NCI-H2081 (cell line): ENCODE measurements at regions not wholly inside any gene's neighbourhood (a gene's known extent, or its start where the extent isn't known, plus 50 kb on each side); places are given as distances from the start of the nearest gene placed in this dataset.
"Not testable (repeated sequence)": the region's sequence is repeated elsewhere in the genome, so short reads cannot be mapped to it uniquely, and the experiment has no call there.

Experiments
- DNase-seq, 2 experiments: peaks; one replicate each; lab custom pipeline; 2025; lab: John Stamatoyannopoulos, UW

DNA sequence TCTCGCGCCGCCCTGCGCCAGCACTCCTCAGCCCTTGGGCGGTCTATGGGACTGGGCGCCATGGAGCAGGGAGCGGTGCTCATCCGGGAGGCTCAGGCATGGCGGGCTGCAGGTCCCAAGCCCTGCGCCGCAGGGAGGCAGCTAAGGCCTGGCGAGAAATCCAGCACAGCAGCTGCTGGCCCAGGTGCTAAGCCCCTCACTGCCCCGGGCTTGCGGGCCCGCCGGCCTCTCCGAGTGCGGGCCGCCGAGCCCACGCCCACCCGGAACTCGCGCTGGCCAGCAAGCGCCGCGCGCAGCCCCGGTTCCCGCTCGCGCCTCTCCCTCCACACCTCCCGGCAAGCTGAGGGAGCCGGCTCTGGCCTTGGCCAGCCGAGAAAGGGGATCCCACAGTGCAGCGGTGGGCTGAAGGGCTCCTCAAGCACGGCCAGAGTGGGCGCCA lies 1517.2 kb downstream of the GRIK2 start:
- DNase-seq: not testable (repeated sequence)

DNA sequence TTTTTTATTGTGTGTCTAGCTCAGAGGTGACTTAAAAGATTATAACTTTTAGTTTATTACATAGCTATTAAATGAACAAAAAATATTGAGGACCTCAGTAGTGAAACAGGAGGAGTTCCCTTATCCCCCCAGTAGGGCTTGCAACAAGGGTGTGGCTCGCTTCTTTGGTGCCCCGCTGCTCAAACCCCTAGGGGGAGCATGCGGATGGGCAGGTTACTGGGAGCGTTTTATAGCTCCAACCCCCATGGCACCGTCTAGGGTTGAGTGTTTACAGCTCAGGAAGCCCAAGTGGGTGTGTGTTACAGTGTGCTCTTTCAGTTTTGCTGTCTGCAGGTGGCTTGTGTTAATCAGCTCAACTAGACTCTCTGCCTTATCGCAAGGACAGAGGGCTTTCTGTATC lies 1513.7 kb downstream of the GRIK2 start:
- DNase-seq: no peak

- DNase-seq: no peak
Observed at GRCh38 chr6:102902471-102902870, 1509.0 kb downstream of the GRIK2 start.

DNA sequence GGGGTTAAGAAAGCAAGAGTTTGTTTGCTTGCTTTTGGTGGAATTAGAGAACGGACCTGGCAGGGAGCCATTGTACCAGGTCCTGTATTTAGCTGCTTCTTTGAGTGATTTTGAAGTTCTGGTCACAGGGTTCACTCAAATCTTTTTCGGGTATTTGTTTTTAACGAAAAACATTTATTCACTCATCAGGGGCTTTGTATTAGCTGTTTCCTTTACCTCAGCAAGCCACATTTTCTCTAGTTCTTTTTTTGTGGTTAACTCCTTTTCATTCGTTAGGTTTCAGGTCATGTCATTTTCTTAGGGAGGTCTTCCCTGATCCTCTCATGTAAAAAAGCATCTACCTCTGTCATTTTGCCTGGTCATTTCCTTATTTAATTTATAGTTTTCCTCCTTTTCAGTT lies 1502.2 kb downstream of the GRIK2 start:
- no peak for DNase-seq

- no peak for DNase-seq
Observed at GRCh38 chr6:102885165-102885564, 1491.7 kb downstream of the GRIK2 start.

DNA sequence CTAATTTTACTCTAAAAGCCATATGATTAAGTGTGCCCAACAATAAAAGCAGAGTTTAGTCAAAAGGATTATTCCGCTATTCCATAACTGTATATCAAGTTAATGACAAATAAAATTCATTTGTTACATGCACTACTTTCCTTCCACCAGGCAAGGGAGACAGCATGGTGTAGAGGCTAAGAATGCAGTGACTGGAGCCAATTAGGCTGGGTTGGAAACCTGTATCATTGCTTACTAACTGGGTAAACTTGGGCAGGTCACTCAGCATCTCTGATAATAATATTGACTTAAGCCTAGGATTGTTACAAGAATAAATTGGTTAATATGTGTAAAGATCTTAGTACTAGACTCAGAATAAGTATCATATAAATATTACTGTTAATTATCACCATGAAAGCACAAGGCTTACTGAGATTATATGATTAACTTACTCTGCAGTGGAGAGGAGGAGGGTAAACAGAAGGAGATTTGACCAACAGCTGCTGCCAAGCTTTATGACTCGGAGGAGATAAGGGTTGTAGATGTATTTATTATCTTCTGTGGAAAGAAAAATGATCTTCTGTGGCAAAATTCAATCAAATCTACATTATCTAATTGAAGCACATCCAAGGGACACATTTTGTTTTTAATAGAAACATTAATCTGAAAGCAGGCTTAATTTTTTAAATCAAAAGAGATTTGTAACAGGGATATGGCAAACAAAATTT lies 1459.9 kb downstream of the GRIK2 start:
- DNase-seq: peak in 1 of 2 experiments; percentile 3

DNA sequence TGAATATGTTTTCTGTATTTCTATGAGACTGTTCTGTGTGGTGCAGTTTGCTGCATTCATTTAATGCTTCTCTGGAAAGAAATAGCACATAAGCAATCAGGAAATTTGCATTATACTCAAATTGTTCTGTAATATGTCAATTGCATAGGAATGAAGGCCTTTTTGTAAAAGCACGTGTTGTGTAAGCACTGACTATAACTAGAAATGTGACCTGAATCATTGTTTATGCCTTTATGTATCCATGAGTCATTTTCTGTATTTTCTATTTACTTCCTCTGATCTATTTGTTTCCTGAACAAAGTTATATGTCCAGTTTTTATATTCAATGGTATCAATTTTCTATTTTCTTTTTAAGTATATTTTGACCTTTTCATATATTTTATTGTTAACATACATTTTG lies 1455.3 kb downstream of the GRIK2 start:
- DNase-seq: no peak

GRCh38 chr6:102848210-102848609 lies 1454.7 kb downstream of the GRIK2 start:
- no peak for DNase-seq

GRCh38 chr6:102841060-102841459 lies 1447.6 kb downstream of the GRIK2 start:
- DNase-seq: no peak

DNA sequence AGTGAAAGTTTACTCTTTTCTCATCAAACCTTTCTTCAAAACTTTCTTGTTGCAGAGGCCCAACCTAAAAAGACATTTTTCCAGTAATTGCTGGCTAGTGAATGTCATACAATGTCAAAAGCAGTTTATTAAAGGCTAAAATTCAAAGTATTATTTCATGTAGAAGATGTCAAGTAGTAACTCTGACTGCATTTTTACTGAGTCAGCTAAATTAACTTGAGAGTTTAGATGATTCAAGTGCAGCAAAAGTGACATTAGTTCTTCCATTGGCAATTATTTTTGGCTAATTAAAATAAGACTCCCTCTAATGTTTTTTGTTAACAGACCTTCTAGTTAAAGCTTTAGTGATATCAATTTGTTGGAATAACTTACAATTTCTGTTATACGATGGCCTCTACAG lies 1438.5 kb downstream of the GRIK2 start:
- DNase-seq: no peak

DNA sequence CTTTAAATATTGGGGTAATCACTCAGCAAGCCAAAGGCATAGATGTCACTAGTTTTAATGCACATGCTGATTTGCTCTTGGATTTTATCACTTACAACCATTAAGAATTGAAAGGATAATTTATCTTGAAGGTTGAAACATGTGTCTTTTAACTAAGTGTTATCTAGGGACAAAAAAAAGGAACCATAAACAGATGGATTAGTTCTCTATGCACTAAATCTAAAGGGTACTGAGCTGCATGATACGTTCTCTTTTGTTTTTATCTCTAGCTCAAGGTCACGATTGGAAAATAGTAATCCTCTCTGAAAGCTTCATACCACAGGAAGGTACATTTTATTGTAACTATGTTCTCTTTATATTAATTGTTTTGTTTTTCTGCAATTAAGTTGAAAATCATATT lies 1426.6 kb downstream of the GRIK2 start:
- DNase-seq: no peak

- no peak for DNase-seq
Observed at GRCh38 chr6:102815207-102815606, 1421.7 kb downstream of the GRIK2 start.

DNA sequence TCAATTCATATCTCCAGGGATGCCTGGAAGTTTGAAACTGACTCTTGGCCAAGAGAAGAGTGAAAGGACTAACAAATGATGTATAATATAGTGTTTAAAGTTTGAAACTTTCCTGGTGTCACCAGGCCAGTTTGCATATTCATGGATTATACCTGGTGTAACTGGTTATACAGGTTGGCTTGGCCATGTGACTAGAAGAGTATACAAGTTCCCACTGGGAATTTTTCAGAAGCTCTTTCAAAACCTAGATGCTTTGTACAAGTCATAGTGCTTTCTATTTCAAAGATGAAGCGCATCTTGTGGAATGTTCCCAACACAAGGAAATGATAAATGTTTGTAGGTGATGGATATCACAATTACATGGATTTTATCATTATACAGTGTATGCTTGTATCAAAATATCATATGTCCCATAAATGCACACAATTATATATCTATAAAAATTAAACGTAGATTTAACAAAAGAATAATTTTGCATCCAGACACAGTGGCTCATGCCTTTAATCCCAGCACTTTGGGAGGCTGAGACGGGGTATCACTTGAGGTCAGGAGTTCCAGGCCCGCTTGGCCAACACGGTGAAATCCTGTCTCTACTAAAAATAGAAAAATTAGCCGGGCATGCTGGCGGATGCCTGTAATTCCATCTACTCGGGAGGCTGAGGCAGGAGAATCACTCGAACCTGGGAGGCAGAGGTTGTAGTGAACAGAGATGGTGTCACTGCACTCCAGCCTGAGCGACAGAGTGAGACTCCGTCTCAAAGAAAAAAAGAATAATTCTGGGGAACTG lies 1420.2 kb downstream of the GRIK2 start:
- DNase-seq: no peak

- no peak for DNase-seq
Observed at GRCh38 chr6:102812242-102812641, 1418.7 kb downstream of the GRIK2 start.

DNA sequence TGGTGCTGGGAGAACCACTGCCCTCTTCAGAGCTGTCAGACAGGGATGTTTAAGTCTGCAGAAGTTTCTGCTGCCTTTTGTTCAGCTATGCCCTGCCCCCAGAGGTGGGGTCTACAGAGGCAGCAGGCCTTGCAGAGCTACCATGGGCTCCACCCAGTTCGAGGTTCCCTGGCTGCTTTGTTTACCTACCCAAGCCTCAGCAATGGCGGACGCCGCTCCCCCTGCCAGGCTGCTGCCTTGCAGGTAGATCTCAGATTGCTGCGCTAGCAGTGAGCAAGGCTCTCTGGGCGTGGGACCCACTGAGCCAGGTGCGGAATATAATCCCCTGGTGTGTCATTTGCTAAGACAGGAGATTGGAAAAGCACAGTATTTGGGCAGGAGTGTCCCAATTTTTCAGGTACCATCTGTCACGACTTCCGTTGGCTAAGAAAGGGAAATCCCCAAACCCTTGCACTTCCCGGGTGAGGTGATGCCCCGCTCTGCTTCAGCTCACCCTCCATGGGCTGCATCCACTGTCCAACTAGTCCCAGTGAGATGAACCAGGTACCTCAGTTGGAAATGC lies 1415.5 kb downstream of the GRIK2 start:
- not testable (repeated sequence) for DNase-seq

GRCh38 chr6:102799051-102799450 lies 1405.5 kb downstream of the GRIK2 start:
- DNase-seq: no peak

GRCh38 chr6:102798636-102799035 lies 1405.1 kb downstream of the GRIK2 start:
- no peak for DNase-seq

GRCh38 chr6:102793752-102794151 lies 1400.2 kb downstream of the GRIK2 start:
- DNase-seq: no peak

- no peak for DNase-seq
Observed at GRCh38 chr6:102774326-102774725, 1380.8 kb downstream of the GRIK2 start.

- no peak for DNase-seq
Observed at GRCh38 chr6:102773636-102774035, 1380.1 kb downstream of the GRIK2 start.

DNA sequence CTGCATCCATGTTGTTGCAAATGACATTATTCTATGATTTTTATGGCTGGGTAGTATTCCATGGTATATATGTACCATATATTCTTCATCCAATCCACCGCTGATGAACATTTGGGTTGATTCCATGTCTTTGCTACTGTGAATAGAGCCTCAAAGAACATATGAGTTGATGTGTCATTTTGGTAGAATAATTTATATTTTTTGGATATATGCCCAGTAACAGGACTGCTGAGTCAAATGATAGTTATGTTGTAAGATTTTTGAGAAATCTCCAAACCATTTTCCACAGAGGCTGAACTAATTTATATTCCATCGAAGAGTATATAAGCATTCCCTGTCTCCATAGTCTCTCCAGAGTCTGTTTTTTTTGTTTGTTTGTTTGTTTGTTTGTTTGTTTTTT lies 1373.5 kb downstream of the GRIK2 start:
- no peak for DNase-seq

DNA sequence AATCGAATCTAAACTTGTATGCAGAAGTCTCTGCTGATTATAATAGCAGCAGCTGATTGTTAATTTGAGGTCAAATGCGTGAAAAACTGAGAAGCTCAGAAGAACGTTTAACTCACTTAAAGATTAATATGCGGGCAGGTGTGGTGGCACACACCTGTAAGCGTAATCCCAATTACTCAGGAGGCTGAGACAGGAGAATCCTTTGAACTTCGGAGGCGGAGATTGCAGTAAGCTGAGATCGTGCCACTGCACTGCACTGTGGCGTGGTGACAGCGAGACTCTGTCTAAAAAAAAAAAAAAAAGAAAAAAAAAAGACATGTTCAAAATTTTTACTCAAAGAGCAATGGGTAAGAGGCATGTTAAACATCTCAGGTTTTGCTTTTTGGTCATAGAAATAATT lies 1370.8 kb downstream of the GRIK2 start:
- DNase-seq: no peak

GRCh38 chr6:102763891-102764290 lies 1370.4 kb downstream of the GRIK2 start:
- DNase-seq: no peak
